Skeletal muscle tissue (tissue), 3 donors: ENCODE measurements at regions not wholly inside any gene's neighbourhood (a gene's known extent, or its start where the extent isn't known, plus 50 kb on each side); places are given as distances from the start of the nearest gene placed in this dataset.

Source experiments
- H3K27ac ChIP-seq: one replicate; pipeline ENCODE4 v1.7.0; 2013; ENCODE audit warnings: mild to moderate bottlenecking, low read depth, low read length, inconsistent platforms
- H3K27me3 ChIP-seq, 3 donors: one replicate each; pipeline ENCODE4 v1.7.0; 2013; ENCODE audit warnings: low read length in 3 of 3; ENCODE audit not compliant: control insufficient read depth in 3 of 3, insufficient read depth in 3 of 3
- H3K36me3 ChIP-seq, 3 donors: one replicate each; pipeline ENCODE4 v1.7.0; 2013; ENCODE audit warnings: low read length in 3 of 3; ENCODE audit not compliant: control insufficient read depth in 3 of 3, insufficient read depth in 3 of 3
- H3K4me1 ChIP-seq, 3 donors: one replicate each; pipeline ENCODE4 v1.7.0; 2013; ENCODE audit warnings: low read length in 3 of 3, mild to moderate bottlenecking in 3 of 3; ENCODE audit not compliant: control insufficient read depth in 3 of 3, insufficient read depth in 3 of 3
- H3K4me3 ChIP-seq, 3 donors: one replicate each; pipeline ENCODE4 v1.7.0; 2013; ENCODE audit warnings: low read length in 3 of 3
- H3K9ac ChIP-seq, 3 donors: one replicate each; pipeline ENCODE4 v1.7.0; 2013; ENCODE audit warnings: low read length in 3 of 3, mild to moderate bottlenecking in 3 of 3, moderate library complexity in 2 of 3, low read depth in 1 of 3
- H3K9me3 ChIP-seq, 3 donors: one replicate each; pipeline ENCODE4 v1.7.0; 2013; ENCODE audit warnings: low read length in 3 of 3; ENCODE audit not compliant: control insufficient read depth in 3 of 3
- donor health status: Osteomylitis.

- Histone ChIP-seq H3K4me1 (peaks cover 10 to 16% (median 12%) of the 10 kb centered on the region in 3 donors), H3K9ac (no peak overlapping the region), H3K4me3 (no peak overlapping the region), H3K27ac (no peak overlapping the region), H3K9me3 (no peaks in the 10 kb centered on the region), H3K27me3 (no peaks in the 10 kb centered on the region), H3K36me3 (no peaks in the 10 kb centered on the region)
Measured at GRCh38 chr12:12011880-12012260, 58.9 kb upstream of the BCL2L14 start.

GRCh38 chr12:12015073-12015685 lies 55.6 kb upstream of the BCL2L14 start:
- no peak overlapping the region for H3K9ac ChIP-seq
- H3K9me3 ChIP-seq, result no peaks in the 10 kb centered on the region
- H3K4me1 ChIP-seq, result peaks cover 16 to 28% (median 19%) of the 10 kb centered on the region in 3 donors
- no peaks in the 10 kb centered on the region for H3K27me3 ChIP-seq
- no peaks in the 10 kb centered on the region for H3K36me3 ChIP-seq
- H3K27ac ChIP-seq, result no peak overlapping the region
- H3K4me3 ChIP-seq, result no peak overlapping the region

GRCh38 chr12:12016284-12017100 lies 54.2 kb upstream of the BCL2L14 start:
- H3K4me3 ChIP-seq, result peak overlapping the region in 1 of 3 donors; percentile 22
- H3K9me3 ChIP-seq, result no peaks in the 10 kb centered on the region
- H3K27me3 ChIP-seq, result no peaks in the 10 kb centered on the region
- H3K27ac ChIP-seq, result peak overlapping the region; percentile 17
- H3K4me1 ChIP-seq, result peaks cover 16 to 28% (median 19%) of the 10 kb centered on the region in 3 donors
- H3K36me3 ChIP-seq, result no peaks in the 10 kb centered on the region
- H3K9ac ChIP-seq, result no peak overlapping the region

- Histone ChIP-seq H3K4me3 (no peak overlapping the region), H3K36me3 (no peaks in the 10 kb centered on the region), H3K9ac (no peak overlapping the region), H3K9me3 (no peaks in the 10 kb centered on the region), H3K27me3 (no peaks in the 10 kb centered on the region), H3K27ac (no peak overlapping the region), H3K4me1 (peaks cover 16 to 28% (median 19%) of the 10 kb centered on the region in 3 donors)
Measured at GRCh38 chr12:12017135-12017581, 53.6 kb upstream of the BCL2L14 start.

- no peaks in the 10 kb centered on the region for H3K27me3 ChIP-seq
- H3K9me3 ChIP-seq, result no peaks in the 10 kb centered on the region
- no peak overlapping the region for H3K9ac ChIP-seq
- H3K36me3 ChIP-seq, result no peaks in the 10 kb centered on the region
- no peak overlapping the region for H3K4me3 ChIP-seq
- peaks cover 16 to 28% (median 19%) of the 10 kb centered on the region in 3 donors for H3K4me1 ChIP-seq
- H3K27ac ChIP-seq, result no peak overlapping the region
Measured at GRCh38 chr12:12017798-12018197, 52.9 kb upstream of the BCL2L14 start.

GRCh38 chr12:12018454-12018853 lies 52.3 kb upstream of the BCL2L14 start:
- Histone ChIP-seq H3K36me3 (no peaks in the 10 kb centered on the region), H3K27ac (no peak overlapping the region), H3K4me1 (peaks cover 16 to 28% (median 19%) of the 10 kb centered on the region in 3 donors), H3K27me3 (no peaks in the 10 kb centered on the region), H3K9ac (no peak overlapping the region), H3K9me3 (no peaks in the 10 kb centered on the region), H3K4me3 (no peak overlapping the region)

- peaks cover 16 to 28% (median 19%) of the 10 kb centered on the region in 3 donors for H3K4me1 ChIP-seq
- no peak overlapping the region for H3K9ac ChIP-seq
- H3K27me3 ChIP-seq, result no peaks in the 10 kb centered on the region
- no peaks in the 10 kb centered on the region for H3K36me3 ChIP-seq
- H3K9me3 ChIP-seq, result no peaks in the 10 kb centered on the region
- H3K27ac ChIP-seq, result no peak overlapping the region
- H3K4me3 ChIP-seq, result no peak overlapping the region
Measured at GRCh38 chr12:12019881-12020280, 50.9 kb upstream of the BCL2L14 start.

- Histone ChIP-seq H3K9ac (no peak overlapping the region), H3K36me3 (no peaks in the 10 kb centered on the region), H3K9me3 (no peaks in the 10 kb centered on the region)
Measured at GRCh38 chr12:12020762-12021161, 50.0 kb upstream of the BCL2L14 start.

More at GRCh38 chr12:12020762-12021161, 50.0 kb upstream of the BCL2L14 start:
- no peak overlapping the region for H3K27ac ChIP-seq
- H3K4me1 ChIP-seq, result peaks cover 16 to 22% (median 17%) of the 10 kb centered on the region in 3 donors
- H3K27me3 ChIP-seq, result no peaks in the 10 kb centered on the region
- no peak overlapping the region for H3K4me3 ChIP-seq
